K562 (cell line): ENCODE measurements at regions not wholly inside any gene's neighbourhood (a gene's known extent, or its start where the extent isn't known, plus 50 kb on each side); places are given as distances from the start of the nearest gene placed in this dataset.

Experiments used
- BACH1 ChIP-seq: fragments of 200-800 bp; sonication (Bioruptor generic); IDR thresholded peaks from 2 replicates; pipeline ENCODE4 v1.6.1; 2016; ENCODE audit warnings: missing genetic modification characterization, missing compliant biosample characterization
- KDM1A ChIP-seq, 2 experiments: fragments of 450-650 bp; IDR thresholded peaks; 2 replicates each; pipeline ENCODE4 v1.6.1; 2016; ENCODE audit warnings: mild to moderate bottlenecking in 2 of 2
- MGA ChIP-seq: fragments of 450-650 bp; IDR thresholded peaks from 2 replicates; pipeline ENCODE4 v1.6.1; 2016; ENCODE audit warnings: mild to moderate bottlenecking, moderate library complexity
- RB1 ChIP-seq: fragments of 450-650 bp; IDR thresholded peaks from 2 replicates; pipeline ENCODE4 v1.6.1; 2017; ENCODE audit warnings: low read depth, mild to moderate bottlenecking
- ZNF318 ChIP-seq, 2 experiments: fragments of 450-650 bp; IDR thresholded peaks; 2 replicates each; pipeline ENCODE4 v1.6.1; 2016; ENCODE audit warnings: mild to moderate bottlenecking in 2 of 2, borderline replicate concordance in 1 of 2, low read depth in 1 of 2, moderate library complexity in 1 of 2

- TF ChIP-seq MGA (no peak), RB1 (no peak), KDM1A (IDR thresholded peaks at IDR 0.05) (no peak), BACH1 (tag) (no peak), ZNF318 (IDR thresholded peaks at IDR 0.05; ENCODE audit: borderline replicate concordance in 1 of 2, low read depth in 1 of 2) (no peak)
These were observed 315.6 kb downstream of the CETN3 start (continued) for GRCh38 chr5:90093751-90094485.
